Activated CD4-positive, alpha-beta T cell treated with anti-CD3 and anti-CD28 coated beads, Interleukin-2, amount 50 U/mL, for 48 hours (primary cell): ENCODE measurements at regions not wholly inside any gene's neighbourhood (a gene's known extent, or its start where the extent isn't known, plus 50 kb on each side); places are given as distances from the start of the nearest gene placed in this dataset.

Experiments
- DNase-seq, 2 experiments: peaks; one replicate each; pipeline ENCODE4 v3.0.0-alpha.2; 2020

DNA sequence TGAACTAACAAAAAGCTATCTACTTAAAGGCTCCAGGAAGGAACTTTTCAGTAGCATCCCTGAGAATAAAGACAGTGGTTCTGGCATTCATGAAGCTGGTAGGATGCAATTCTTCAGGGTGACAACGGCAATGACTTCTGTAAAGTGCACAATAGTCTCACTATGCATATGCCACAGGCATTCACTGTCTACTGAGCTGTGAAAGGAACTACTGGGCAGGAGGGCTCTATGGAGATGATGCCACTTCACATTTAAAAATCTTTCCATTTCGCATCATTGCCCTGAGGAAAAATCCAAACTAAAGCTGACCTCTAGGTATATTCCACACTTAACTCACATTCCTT is 2020.6 kb upstream of the PCDH20 start:
- DNase-seq = no peak

DNA sequence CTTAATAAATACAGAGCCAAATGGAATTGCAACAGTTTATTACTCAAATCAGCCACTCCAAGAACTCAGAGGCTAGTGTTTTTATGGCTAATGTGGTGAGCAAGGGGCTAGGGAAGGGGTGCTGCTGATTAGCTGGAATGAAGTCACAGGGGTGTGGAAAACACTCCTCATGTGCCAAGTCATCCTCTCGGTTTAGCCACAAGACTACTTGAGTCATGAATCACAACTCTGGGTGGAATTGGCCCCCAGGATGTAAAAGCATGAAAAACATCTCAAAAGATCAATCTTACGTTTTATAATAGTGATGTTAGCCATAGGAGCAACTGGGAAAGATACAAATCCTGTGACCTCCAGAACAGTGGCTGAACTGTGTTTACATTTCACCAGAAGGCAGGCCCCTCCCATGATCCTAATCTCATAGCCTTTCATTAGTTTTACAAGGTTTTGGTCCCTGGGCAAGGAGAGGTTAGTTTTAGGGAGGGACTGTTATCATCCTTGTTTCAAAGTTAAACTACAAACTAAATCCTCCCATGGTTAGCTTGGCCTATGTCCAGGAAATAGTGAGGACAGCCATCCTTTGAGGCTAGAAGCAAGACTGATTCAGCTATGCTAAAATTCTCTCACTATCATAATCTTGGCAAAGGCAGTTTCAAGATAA is 2020.1 kb upstream of the PCDH20 start:
- no peak for DNase-seq

DNA sequence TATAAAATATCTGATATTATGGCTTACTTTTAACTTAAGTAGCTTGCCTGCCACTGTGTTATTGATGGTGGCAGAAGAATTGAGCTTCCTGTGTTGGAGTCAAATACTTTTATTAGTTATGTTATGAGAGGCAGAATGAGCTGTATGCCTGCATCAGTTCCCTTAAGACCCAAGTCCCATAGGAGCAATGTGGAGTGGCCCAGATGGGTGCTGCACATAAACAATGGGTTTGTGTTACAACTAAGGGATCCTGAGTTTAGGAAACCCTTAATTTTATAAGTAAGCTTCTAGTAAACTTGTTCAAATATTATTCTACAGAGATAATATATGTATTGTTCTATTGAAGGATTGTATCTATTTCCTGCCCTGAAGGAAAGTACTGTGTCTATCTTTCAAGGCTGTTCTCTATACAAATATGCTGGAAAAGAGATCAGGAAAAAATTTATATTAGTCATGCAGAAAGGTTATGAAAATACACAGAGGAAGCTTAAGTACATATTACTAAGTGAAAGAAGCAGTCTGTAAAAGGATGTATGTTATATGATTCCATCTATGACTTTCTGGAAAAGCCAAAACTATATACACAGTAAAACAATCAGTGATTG is 2018.0 kb upstream of the PCDH20 start:
- no peak for DNase-seq

DNA sequence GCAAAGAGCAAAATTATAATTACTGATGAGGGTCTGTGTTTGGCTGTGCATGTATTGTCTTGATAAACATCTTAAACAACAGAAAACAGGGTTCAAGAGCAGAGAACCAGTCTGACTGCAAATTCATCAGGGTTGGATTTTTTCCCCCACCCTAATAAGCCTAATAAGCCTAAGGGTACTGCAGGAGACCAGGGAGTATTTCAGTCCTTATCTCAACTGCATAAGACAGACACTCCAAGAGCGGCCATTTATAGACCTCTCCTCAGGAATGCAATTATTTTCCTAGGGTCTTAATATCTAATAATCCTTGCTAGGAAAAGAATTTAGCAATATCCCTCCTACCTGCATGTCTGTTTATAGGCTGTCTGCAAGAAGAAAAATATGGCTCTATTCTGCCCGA is 2011.5 kb upstream of the PCDH20 start:
- DNase-seq = no peak

DNA sequence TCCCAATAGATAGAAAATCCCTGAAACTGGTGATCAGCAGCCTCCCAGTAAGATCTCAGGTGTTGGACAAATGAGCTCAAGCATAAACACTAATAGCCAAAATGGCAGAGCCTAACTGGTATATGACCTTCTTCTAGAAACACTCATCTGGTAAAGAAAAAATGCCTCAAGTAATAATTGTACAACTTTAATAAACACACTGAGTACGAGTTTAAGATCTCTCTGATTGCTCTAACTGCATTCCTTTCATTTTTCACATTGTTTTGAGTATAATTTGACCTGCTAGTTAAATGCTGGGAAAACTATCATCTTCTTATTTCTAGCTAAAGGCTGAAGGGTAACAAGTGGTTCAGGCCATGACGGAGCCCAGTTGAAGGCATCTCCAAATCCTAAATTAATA is 2009.5 kb upstream of the PCDH20 start:
- DNase-seq = no peak

DNA sequence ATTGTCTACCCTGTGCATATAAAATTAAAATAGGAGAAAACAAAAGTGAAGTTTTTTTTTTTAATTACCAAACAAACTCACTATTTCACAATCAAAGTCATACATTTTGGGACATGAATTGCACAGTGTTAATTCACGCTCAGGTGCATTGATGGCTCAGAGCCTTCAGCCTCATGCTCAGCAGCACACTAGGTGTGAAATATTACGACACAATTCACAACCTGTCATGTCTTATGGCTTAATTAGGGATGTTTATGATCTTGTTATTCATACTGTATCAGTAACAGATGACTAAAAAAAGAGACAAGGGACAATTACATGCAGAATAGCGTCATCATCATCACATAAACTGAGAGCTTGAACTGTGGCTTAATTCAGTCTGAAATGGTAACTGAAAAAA is 2005.5 kb upstream of the PCDH20 start:
- DNase-seq = no peak

DNA sequence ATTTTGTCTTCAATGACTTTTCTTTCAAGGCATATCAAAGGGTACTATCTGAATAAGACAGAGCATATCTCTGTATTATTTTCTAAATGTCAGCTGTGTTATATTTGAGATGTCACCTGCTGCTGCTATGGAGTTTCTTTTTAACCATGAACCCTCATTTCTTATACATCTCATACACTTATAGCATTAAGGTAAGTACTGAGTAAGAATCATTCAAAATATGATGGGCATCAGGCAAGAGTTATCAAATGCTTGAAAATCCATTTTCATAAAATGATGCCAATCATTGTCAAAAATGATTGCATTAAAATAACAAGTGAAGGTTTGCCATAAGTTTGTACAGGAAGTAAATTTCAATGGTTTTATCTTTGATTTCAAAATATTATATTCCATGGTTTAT is 2005.0 kb upstream of the PCDH20 start:
- DNase-seq = no peak

DNA sequence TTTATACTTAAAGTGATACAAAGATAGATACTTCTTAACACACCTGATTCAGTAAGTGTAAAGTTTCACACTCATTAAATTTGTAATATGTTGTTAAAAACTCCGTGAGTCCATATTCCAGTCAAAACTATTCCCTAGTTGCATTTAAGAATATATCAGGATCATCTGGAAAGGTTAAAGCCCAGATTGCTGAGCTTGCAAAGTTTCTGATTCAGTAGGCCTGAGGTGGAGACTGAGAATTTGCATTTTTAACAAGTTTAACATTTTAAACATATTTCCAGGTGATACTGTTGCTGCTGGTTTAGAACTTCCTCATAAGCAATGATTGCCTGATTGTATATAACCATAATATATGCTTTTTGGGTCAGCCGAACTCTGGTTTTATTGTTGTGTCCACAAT is 1998.6 kb upstream of the PCDH20 start:
- DNase-seq = no peak

DNA sequence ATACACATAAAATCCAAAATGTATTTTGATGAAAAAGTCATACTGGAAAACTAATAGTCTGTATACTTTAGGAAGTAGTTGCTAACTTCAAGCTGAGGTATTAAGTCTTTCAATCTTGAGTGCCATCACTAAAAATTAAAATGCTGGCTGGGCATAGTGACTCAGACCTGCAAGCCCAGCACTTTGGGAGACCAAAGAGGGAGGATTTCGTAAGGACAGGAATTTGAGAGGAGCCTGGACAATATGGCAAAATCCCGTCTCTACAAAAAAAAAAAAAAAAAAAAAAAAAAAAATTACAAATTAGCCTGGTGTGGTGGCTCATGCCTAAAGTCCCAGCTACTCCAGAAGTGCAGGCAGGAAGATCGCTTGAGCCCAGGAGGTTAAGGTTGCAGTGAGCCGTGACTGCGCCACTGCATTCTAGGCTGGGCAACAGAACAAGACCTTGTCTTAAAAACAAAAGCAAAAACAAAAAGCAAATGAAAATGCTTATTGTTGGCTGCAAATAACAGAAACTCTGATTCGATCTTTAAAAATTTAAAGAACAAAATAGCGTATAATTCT is 1994.2 kb upstream of the PCDH20 start:
- DNase-seq = no peak

DNA sequence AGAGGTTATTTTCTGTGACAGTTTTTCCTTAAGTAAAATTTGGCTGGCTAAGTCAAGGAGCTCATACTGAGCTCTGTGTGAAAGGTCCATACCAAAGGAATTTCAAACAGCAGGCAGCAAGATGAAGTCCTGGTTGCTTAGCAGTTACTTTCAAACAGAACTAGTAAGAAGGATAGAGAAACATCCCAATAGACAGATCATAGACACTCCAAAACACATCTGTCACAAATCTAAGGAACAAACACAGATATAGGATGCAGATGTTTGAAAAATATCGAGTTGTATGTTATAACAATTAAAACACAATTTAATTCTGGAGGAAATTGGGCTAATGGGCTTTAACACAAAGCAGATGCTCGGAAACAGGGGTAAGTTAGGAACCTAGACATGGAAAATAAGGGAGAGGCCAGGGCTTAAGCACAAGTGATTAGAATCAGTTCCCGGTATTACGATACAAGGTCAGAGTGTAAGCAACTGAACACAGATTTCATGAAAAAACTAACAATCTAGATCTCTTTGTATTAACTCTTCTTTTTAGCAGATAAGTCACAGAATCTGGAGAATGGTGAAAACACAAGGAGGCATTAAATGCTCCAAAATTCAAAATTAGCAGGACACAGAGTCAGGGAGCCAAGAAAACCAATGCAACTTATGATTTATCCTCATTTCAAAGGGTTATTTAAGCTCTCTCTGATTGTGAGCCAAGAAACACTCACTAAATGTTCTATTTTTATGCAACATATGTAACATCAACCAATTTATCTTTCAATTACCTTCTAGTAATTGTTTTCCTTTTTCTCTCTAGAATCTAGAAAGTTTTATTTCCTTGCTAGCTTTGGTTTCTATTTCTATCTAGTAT is 1992.9 kb upstream of the PCDH20 start:
- no peak for DNase-seq

DNA sequence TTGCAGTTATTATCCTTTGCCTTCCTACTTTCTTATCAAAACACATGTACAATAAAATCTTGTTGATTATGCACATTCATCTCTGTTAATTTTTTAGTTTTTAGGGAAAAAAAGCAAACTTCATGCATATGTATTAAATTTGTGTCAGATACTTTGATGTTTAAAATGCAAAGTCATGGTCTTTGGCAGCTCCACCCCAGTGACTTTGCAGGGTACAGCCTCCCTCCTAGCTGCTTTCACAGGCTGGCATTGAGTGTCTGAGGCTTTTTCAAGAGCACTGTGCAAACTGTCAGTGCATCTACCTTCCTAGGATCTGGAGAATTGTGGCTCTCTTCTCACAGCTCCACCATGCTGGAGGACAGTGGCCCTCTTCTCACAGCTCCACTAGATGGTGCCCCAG is 1988.1 kb upstream of the PCDH20 start:
- DNase-seq = no peak

DNA sequence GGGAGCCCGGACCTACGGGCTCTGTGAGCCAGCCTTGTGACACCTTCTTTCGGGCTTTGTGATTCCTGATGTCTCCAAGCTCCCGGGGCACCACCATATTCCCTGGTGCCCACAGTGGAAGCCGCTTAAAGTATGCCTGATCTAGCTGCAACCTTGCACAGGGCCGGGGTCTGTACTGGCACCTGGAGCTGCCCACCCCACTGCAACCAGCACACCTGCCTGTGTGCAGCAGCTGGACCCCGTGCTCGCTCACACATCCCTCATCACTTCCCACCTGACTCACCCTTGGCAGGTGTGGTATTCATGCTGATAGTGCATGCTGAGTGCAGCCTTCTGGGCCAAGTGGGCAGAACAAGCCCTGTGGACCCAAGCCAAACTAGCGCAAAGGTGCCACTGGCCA is 1981.1 kb upstream of the PCDH20 start:
- no peak for DNase-seq

DNA sequence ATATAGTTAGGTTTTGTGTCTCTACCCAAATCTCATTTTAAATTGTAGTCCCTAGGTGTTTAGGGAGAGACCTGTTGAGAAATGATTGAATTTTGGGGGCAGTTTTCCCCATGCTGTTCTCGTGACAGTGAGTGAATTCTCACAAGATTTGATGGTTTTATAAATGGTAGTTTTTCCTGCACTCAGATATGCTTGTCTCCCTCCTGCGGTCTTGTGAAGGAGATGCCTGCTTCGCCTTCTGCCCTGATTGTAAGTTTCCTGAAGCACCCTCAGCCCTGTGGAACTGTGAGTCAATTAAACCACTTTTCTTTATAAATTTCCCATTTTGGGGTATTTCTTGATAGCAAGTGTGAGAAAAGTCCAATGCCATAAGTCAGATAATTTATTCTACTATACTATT is 1977.5 kb upstream of the PCDH20 start:
- DNase-seq = no peak

DNA sequence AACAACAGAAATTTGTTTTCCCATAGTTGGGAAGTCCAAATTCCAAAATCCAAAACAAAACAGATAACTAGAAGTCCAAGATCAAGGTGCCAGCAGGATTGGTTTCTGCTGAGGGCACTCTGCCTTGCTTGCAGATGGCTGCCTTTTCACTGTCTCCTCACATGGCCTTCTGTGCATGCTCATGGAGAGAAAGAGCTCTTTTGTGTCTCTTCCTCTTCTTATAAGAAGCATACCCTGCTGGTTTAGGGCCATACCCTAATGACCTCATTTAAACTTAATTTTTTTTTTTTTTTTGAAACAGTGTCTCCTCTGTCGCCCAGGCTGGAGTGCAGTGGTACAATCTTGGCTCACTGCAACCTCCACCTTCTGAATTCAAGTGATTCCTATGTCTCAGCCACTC is 1974.1 kb upstream of the PCDH20 start:
- DNase-seq = no peak

DNA sequence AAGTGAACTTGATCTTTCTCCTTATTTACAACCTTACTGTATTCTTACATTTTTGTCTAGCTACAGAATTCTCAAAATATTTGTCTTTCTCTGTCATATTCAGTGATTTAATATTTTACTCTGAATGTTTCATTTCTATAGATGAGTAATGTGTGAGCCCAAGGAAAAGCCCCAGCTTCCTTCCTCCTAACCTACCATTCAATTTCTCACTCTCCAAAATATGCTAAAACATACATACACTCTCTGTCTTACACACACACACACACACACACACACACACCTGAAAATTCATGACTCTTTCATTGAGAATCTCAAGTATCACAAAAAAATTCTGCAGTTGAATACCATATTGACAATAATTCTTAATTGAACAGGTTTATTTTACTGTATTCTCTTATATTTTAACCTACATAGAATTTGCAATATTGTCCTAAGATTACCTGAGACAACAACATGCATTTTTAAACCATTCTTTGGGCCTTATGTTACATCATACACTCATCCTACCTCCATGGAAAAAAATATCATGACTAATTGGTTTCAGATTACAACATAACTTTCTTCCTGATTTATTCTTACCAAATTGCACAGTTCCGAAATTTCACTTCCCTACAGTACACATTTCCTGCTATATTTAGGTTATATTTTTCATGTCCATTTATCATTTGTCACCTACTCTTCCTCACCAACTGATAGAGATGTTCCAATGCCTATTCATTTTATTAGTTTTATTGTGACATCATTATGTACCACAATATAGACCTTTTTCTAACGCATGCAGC is 1965.6 kb upstream of the PCDH20 start:
- DNase-seq = no peak

DNA sequence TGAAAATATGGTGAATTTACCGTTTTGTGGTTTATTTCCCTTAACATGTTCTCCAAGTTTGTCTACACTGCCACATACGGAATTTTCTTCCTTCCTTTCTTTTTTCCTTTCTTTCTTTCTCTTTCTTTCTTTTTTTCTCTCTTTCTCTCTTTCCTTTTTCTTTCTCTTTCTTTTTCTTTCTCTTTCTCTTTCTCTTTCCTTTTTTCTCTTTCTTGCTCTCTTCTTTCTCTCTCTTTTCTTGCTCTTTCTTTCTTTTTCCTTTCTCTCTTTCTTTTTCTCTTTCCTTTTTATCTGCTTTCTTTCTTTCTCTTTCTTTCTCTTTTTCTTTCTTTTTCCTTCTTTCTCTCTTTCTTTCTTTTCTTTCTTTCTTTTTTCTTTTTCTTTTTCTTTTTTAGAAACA is 1962.3 kb upstream of the PCDH20 start:
- DNase-seq = no peak

DNA sequence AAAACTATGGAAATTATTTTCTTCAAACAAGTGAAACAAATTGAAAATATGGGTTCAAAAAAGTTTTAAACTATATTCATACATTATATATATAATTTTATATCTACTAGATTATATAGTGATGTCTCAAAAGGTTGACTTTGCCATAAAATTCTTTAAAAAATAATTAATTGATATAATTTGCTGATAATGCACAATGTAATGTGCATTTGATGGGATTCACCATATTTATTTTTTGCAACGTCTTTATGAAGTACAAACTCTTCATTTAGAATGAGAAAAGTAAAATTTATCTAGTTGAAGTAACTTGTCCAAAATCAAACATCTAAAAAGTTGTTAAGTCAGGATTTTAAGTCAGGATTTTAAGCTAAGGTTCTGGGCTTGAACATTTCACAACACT is 1954.5 kb upstream of the PCDH20 start:
- no peak for DNase-seq

DNA sequence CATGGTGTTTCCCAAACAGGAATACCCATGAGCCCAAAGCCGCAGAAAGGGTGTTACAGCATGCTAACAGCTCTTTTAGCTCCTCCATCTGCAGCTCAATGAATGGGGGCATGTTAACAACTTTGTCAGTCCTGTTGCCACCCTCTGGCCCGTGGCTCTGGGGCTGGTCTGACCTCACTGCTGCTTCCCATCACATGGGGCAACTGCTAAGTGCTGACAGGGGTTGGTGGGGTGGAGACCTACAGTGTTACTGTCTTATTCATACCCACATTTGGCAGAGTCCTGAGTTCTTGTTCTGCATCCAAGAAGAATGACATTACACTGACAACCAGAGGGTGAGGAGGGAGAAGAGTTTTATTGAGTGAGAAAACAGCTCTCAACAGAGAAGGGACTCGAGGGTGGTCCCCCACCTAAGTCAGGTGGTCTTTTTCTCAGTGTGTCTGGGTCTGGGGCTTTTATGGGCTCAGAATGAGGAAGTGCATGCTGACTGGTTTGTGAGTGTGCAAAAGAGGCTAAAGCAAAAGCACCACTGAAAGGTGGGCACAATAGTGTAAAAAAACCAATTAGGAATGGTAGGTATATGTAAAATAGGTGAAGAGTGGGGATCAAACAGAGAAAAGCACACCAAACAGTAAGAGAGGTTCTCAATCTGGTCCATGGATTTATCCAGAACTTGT is 1952.0 kb upstream of the PCDH20 start:
- DNase-seq = no peak

DNA sequence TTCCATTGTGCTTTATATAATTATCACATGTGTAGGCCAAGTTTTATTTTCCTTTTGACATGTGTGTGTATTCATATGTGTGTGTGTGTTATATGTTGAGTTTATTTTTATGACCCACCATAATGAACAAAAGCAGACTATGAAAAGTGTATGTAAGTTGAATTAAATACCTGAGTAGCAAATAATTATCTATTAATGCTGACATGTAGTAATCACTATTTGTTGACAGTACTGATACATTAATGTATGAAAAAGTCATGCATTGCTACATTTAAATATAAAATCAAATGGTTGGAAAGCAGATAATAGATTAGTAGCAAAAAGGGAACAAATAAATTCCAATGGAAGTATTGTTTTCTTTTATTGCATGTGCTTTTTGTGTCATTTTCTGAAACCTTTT is 1948.5 kb upstream of the PCDH20 start:
- no peak for DNase-seq

DNA sequence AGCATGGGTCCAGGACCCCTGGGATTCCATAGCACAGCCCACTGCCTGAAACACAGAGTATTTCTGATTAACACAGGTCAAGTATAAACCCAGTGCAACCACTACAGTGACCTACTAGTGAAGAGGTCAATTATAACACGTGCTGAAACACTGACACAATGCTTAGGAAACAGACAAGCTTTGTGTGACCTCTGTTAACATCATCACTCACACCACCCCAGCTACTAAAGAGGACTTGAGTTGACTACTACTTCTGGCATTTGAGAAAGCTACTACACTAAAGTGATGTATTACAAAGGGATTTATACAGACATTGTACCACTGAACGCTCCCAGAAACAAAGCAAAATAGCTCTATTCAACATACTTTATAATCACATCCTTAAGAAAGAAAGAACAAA is 1935.9 kb upstream of the PCDH20 start:
- no peak for DNase-seq

DNA sequence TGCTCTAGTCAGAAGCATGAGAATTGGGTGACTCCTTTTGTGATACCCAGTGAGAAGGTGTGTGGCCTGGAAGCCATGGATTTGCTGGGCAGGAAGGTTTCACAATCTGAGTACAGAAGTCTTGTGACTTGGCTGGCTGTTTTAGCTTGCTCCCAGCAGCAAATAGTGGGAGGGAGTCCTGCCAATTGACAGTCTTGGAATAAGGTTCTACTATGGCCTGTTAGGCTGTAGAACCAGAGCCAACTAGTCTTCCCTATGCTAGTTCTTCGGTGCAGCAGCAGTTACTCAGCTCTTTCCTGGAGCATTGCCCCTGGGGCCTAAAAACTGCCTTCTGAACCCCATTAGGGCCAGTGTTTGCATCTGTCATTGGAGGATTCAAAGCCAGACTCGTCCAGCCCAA is 1935.4 kb upstream of the PCDH20 start:
- no peak for DNase-seq

DNA sequence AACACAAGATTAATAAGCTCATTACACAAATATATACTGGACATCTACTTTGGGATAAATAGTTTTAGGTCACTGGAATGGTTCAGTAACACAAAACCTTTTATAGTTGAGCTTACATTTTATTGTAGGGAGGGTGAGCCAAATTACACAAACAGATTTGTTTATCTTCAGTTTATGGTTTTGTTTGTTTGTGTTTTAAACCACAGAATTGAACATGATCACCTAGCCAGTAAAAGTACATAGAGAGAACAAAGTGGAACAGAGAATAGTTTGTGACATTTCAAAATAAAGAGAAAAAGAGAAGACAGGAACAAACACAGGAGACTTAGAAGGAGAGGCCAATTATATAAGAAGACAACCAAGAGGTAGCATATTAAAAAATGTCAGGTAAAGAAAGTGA is 1930.2 kb upstream of the PCDH20 start:
- DNase-seq = no peak

DNA sequence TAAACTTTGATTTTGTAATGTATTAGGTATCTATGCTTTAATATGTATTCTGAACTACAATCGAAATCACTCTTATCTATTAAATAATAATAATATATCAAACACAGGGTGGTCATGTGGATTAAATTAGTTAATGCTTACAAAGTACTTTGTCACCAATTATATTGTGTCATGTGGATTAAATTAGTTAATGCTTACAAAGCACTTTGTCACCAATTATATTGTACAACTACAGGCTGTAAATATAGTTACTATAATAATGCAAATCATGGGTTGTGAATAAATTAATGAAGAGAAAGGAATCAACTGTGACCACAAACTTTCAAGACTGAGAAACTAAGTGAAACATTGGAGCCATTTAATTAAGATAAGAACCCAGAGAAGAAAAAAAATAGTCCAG is 1929.1 kb upstream of the PCDH20 start:
- DNase-seq = no peak
